NT2/D1 (cell line): ENCODE measurements at regions not wholly inside any gene's neighbourhood (a gene's known extent, or its start where the extent isn't known, plus 50 kb on each side); places are given as distances from the start of the nearest gene placed in this dataset.

Experiments
- DNase-seq: peaks from one replicate; pipeline ENCODE4 v3.0.0-alpha.2; 2011; ENCODE audit warnings: low read depth, low spot score
- H3K27me3 ChIP-seq: 2 replicates; pipeline ENCODE4 v1.6.0; 2011; ENCODE audit warnings: mild to moderate bottlenecking; ENCODE audit not compliant: insufficient read length, insufficient read depth
- H3K36me3 ChIP-seq: 2 replicates; pipeline ENCODE4 v1.6.1; 2011; ENCODE audit warnings: mild to moderate bottlenecking, low read length, mixed read lengths; ENCODE audit not compliant: insufficient read depth, insufficient read length
- H3K4me1 ChIP-seq: 2 replicates; pipeline ENCODE4 v1.5.1; 2011; ENCODE audit not compliant: insufficient read depth, insufficient read length
- H3K4me3 ChIP-seq: 2 replicates; pipeline ENCODE4 v1.5.1; 2011; ENCODE audit warnings: low read depth; ENCODE audit not compliant: insufficient read length
- H3K9ac ChIP-seq: 2 replicates; pipeline ENCODE4 v1.6.0; 2011; ENCODE audit warnings: low read depth; ENCODE audit not compliant: insufficient read length
- H3K9me3 ChIP-seq: 2 replicates; pipeline ENCODE4 v1.5.1; 2011; ENCODE audit warnings: mild to moderate bottlenecking, low read length; ENCODE audit not compliant: insufficient read depth
- SUZ12 ChIP-seq: IDR thresholded peaks from 2 replicates; pipeline ENCODE4 v1.6.1; 2011; ENCODE audit not compliant: insufficient read length, insufficient read depth; ENCODE audit errors: extremely low read depth
- YY1 ChIP-seq: IDR thresholded peaks from 2 replicates; pipeline ENCODE4 v1.6.1; 2011; ENCODE audit not compliant: insufficient read length, insufficient read depth
- ZNF274 ChIP-seq: IDR thresholded peaks from 2 replicates; pipeline ENCODE4 v1.6.1; 2011; ENCODE audit warnings: mild to moderate bottlenecking, low read depth, low read length

- H3K27me3 ChIP-seq, result no peaks in the 10 kb centered on the region
- no peak overlapping the region for H3K9ac ChIP-seq
- H3K4me3 ChIP-seq, result no peak overlapping the region
- DNase-seq, result no peak
- no peak for TF ChIP-seq YY1
- TF ChIP-seq SUZ12, result no peak
- TF ChIP-seq ZNF274, result no peak
- no peaks in the 10 kb centered on the region for H3K36me3 ChIP-seq
- H3K9me3 ChIP-seq, result no peaks in the 10 kb centered on the region
- no peaks in the 10 kb centered on the region for H3K4me1 ChIP-seq
Observed at GRCh38 chr1:98034505-98034904, 113.7 kb upstream of the DPYD start.

- Histone ChIP-seq H3K4me3 (no peak overlapping the region), H3K36me3 (no peaks in the 10 kb centered on the region), H3K4me1 (no peaks in the 10 kb centered on the region), H3K27me3 (no peaks in the 10 kb centered on the region), H3K9me3 (no peaks in the 10 kb centered on the region), H3K9ac (no peak overlapping the region)
- TF ChIP-seq YY1, result no peak
- no peak for TF ChIP-seq ZNF274
- TF ChIP-seq SUZ12, result no peak
- DNase-seq, result no peak
Observed at GRCh38 chr1:98032958-98033357, 112.1 kb upstream of the DPYD start.

- Histone ChIP-seq H3K36me3 (no peaks in the 10 kb centered on the region), H3K27me3 (no peaks in the 10 kb centered on the region), H3K4me3 (no peak overlapping the region), H3K9ac (no peak overlapping the region), H3K9me3 (no peaks in the 10 kb centered on the region), H3K4me1 (no peaks in the 10 kb centered on the region)
- DNase-seq, result no peak
- no peak for TF ChIP-seq YY1
- TF ChIP-seq ZNF274, result no peak
- TF ChIP-seq SUZ12, result no peak
Observed at GRCh38 chr1:98030976-98031375, 110.1 kb upstream of the DPYD start.

- Histone ChIP-seq H3K36me3 (no peaks in the 10 kb centered on the region), H3K9ac (no peak overlapping the region), H3K27me3 (no peaks in the 10 kb centered on the region), H3K4me3 (no peak overlapping the region), H3K9me3 (no peaks in the 10 kb centered on the region), H3K4me1 (no peaks in the 10 kb centered on the region)
- no peak for DNase-seq
- TF ChIP-seq YY1 (no peak), SUZ12 (no peak), ZNF274 (no peak)
Observed at GRCh38 chr1:98030483-98030882, 109.6 kb upstream of the DPYD start.

- DNase-seq, result no peak
- no peaks in the 10 kb centered on the region for H3K36me3 ChIP-seq
- no peaks in the 10 kb centered on the region for H3K9me3 ChIP-seq
- H3K27me3 ChIP-seq, result no peaks in the 10 kb centered on the region
- TF ChIP-seq YY1 (no peak), ZNF274 (no peak), SUZ12 (no peak)
- no peak overlapping the region for H3K9ac ChIP-seq
- H3K4me1 ChIP-seq, result no peaks in the 10 kb centered on the region
- no peak overlapping the region for H3K4me3 ChIP-seq
Observed at GRCh38 chr1:98028800-98029199, 108.0 kb upstream of the DPYD start.

GRCh38 chr1:98027103-98027705 is 106.4 kb upstream of the DPYD start:
- DNase-seq, result no peak
- H3K9me3 ChIP-seq, result no peaks in the 10 kb centered on the region
- H3K4me1 ChIP-seq, result no peaks in the 10 kb centered on the region
- no peak overlapping the region for H3K4me3 ChIP-seq
- no peaks in the 10 kb centered on the region for H3K36me3 ChIP-seq
- no peak overlapping the region for H3K9ac ChIP-seq
- H3K27me3 ChIP-seq, result no peaks in the 10 kb centered on the region
- no peak for TF ChIP-seq ZNF274
- TF ChIP-seq YY1, result no peak
- no peak for TF ChIP-seq SUZ12

- no peaks in the 10 kb centered on the region for H3K27me3 ChIP-seq
- no peak overlapping the region for H3K9ac ChIP-seq
- no peak for TF ChIP-seq SUZ12
- no peak for TF ChIP-seq ZNF274
- TF ChIP-seq YY1, result no peak
- DNase-seq, result no peak
- H3K4me3 ChIP-seq, result no peak overlapping the region
- no peaks in the 10 kb centered on the region for H3K36me3 ChIP-seq
- no peaks in the 10 kb centered on the region for H3K9me3 ChIP-seq
- H3K4me1 ChIP-seq, result no peaks in the 10 kb centered on the region
Observed at GRCh38 chr1:98025858-98026257, 105.0 kb upstream of the DPYD start.

GRCh38 chr1:98021126-98021525 is 100.3 kb upstream of the DPYD start:
- H3K4me3 ChIP-seq, result no peak overlapping the region
- no peaks in the 10 kb centered on the region for H3K9me3 ChIP-seq
- no peaks in the 10 kb centered on the region for H3K4me1 ChIP-seq
- no peaks in the 10 kb centered on the region for H3K36me3 ChIP-seq
- DNase-seq, result no peak
- no peaks in the 10 kb centered on the region for H3K27me3 ChIP-seq
- TF ChIP-seq ZNF274, result no peak
- no peak for TF ChIP-seq YY1
- no peak for TF ChIP-seq SUZ12
- no peak overlapping the region for H3K9ac ChIP-seq
